GM12875 (cell line): ENCODE measurements at regions not wholly inside any gene's neighbourhood (a gene's known extent, or its start where the extent isn't known, plus 50 kb on each side); places are given as distances from the start of the nearest gene placed in this dataset.

Source experiments
- H3K4me3 ChIP-seq: one replicate; pipeline ENCODE4 v1.5.1; 2011; ENCODE audit warnings: low read depth, low read length, control low read depth
- TF ChIP-seq, protein P1 (sequence below): IDR thresholded peaks from 2 replicates; pipeline ENCODE4 v1.5.1; 2011; ENCODE audit warnings: low read depth, mild to moderate bottlenecking, control low read depth, inconsistent platforms, low read length, moderate library complexity, borderline replicate concordance; ENCODE audit not compliant: insufficient read depth

GRCh38 chr2:120650022-120650644, 85.5 kb upstream of the GLI2 start:
- TF ChIP-seq, protein P1, sequence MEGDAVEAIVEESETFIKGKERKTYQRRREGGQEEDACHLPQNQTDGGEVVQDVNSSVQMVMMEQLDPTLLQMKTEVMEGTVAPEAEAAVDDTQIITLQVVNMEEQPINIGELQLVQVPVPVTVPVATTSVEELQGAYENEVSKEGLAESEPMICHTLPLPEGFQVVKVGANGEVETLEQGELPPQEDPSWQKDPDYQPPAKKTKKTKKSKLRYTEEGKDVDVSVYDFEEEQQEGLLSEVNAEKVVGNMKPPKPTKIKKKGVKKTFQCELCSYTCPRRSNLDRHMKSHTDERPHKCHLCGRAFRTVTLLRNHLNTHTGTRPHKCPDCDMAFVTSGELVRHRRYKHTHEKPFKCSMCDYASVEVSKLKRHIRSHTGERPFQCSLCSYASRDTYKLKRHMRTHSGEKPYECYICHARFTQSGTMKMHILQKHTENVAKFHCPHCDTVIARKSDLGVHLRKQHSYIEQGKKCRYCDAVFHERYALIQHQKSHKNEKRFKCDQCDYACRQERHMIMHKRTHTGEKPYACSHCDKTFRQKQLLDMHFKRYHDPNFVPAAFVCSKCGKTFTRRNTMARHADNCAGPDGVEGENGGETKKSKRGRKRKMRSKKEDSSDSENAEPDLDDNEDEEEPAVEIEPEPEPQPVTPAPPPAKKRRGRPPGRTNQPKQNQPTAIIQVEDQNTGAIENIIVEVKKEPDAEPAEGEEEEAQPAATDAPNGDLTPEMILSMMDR = no peak
- no peak overlapping the region for H3K4me3 ChIP-seq

GRCh38 chr2:120651818-120652217, 83.8 kb upstream of the GLI2 start:
- H3K4me3 ChIP-seq = no peak overlapping the region
- TF ChIP-seq, protein P1 = no peak

GRCh38 chr2:120653046-120653445, 82.6 kb upstream of the GLI2 start:
- no peak overlapping the region for H3K4me3 ChIP-seq
- TF ChIP-seq, protein P1 = no peak

GRCh38 chr2:120653871-120654270, 81.8 kb upstream of the GLI2 start:
- TF ChIP-seq, protein P1 = no peak
- H3K4me3 ChIP-seq = no peak overlapping the region

GRCh38 chr2:120654381-120655134, 81.1 kb upstream of the GLI2 start:
- H3K4me3 ChIP-seq = no peak overlapping the region

DNA sequence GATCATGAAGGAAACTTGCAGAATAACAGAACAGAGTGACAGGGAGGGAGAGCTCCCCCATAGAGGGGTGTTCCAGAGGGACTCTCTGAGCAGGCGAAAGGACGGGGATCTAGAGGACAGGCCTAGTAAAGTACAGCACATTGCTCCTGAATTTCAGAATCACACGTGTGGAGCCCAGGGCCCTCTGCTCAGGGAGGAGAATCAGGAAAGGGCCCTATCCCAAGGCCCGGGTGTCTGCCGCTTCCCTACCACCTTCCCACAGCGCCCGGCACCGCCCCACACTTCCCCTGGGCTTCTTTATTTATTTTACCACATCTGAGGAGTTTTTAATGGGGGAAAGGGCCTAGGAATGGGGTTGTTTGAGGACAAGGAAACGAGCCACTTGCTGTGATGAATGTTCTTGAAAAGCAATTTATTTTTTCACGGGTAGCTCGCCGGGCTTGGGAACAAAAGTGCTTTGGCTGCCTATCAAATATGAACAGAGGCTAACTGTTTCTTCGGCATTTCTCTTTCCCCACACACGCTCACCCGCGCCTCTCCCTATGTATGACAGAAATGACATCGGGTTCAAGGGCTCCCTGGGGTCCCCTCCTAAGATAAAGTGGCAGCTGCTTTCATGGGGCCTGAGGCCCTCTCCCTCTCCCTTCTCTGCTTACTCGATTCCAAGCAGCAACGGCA, 79.3 kb upstream of the GLI2 start:
- no peak overlapping the region for H3K4me3 ChIP-seq
- TF ChIP-seq, protein P1 = no peak

More at GRCh38 chr2:120654381-120655134, 81.1 kb upstream of the GLI2 start:
- TF ChIP-seq, protein P1 = no peak
